ENCODE measurements at regions not wholly inside any gene's neighbourhood (a gene's known extent, or its start where the extent isn't known, plus 50 kb on each side); places are given as distances from the start of the nearest gene placed in this dataset.

- DNase-seq (ENCODE audit: low read depth) = no peak
Observed at GRCh38 chr20:50408526-50409364, 101.4 kb upstream of the PTPN1 start.

- no peak for DNase-seq (ENCODE audit: low read depth)
Observed at GRCh38 chr20:50409495-50409894, 100.7 kb upstream of the PTPN1 start.

GRCh38 chr20:50410343-50410742, 99.8 kb upstream of the PTPN1 start:
- no peak for DNase-seq (ENCODE audit: low read depth)

- DNase-seq (ENCODE audit: low read depth) = no peak
Observed at GRCh38 chr20:50412069-50412468, 98.1 kb upstream of the PTPN1 start.

GRCh38 chr20:50412499-50412898, 97.7 kb upstream of the PTPN1 start:
- no peak for DNase-seq (ENCODE audit: low read depth)

- DNase-seq (ENCODE audit: low read depth) = no peak
Observed at GRCh38 chr20:50413088-50413500, 97.1 kb upstream of the PTPN1 start.

- DNase-seq (ENCODE audit: low read depth) = no peak
Observed at GRCh38 chr20:50415021-50415515, 95.1 kb upstream of the PTPN1 start.

GRCh38 chr20:50415516-50416268, 94.5 kb upstream of the PTPN1 start:
- DNase-seq (ENCODE audit: low read depth) = no peak

GRCh38 chr20:50416269-50417022, 93.7 kb upstream of the PTPN1 start:
- no peak for DNase-seq (ENCODE audit: low read depth)

GRCh38 chr20:50417023-50417329, 93.2 kb upstream of the PTPN1 start:
- DNase-seq (ENCODE audit: low read depth) = no peak

- no peak for DNase-seq (ENCODE audit: low read depth)
Observed at GRCh38 chr20:50417484-50418235, 92.5 kb upstream of the PTPN1 start.

GRCh38 chr20:50418890-50419642, 91.1 kb upstream of the PTPN1 start:
- DNase-seq (ENCODE audit: low read depth) = no peak

- DNase-seq (ENCODE audit: low read depth) = no peak
Observed at GRCh38 chr20:50420380-50420779, 89.8 kb upstream of the PTPN1 start.

- no peak for DNase-seq (ENCODE audit: low read depth)
Observed at GRCh38 chr20:50421356-50422340, 88.5 kb upstream of the PTPN1 start.

- DNase-seq (ENCODE audit: low read depth) = no peak
Observed at GRCh38 chr20:50423758-50424157, 86.4 kb upstream of the PTPN1 start.

GRCh38 chr20:50425076-50425475, 85.1 kb upstream of the PTPN1 start:
- no peak for DNase-seq (ENCODE audit: low read depth)

- DNase-seq (ENCODE audit: low read depth) = no peak
Observed at GRCh38 chr20:50426866-50427718, 83.1 kb upstream of the PTPN1 start.

GRCh38 chr20:50427719-50428083, 82.5 kb upstream of the PTPN1 start:
- no peak for DNase-seq (ENCODE audit: low read depth)

Data from activated T-helper 9 cell treated with anti-CD3 and anti-CD28 coated beads, Interleukin-2, amount 50 U/mL, for 16 hours (primary cell).